NCI-H748 treated with DMSO at 0.1 percent for 48 hours (cell line): ENCODE measurements at regions not wholly inside any gene's neighbourhood (a gene's known extent, or its start where the extent isn't known, plus 50 kb on each side); places are given as distances from the start of the nearest gene placed in this dataset.

Experiments
- DNase-seq: peaks from one replicate; lab custom pipeline; 2025; lab: John Stamatoyannopoulos, UW

DNA sequence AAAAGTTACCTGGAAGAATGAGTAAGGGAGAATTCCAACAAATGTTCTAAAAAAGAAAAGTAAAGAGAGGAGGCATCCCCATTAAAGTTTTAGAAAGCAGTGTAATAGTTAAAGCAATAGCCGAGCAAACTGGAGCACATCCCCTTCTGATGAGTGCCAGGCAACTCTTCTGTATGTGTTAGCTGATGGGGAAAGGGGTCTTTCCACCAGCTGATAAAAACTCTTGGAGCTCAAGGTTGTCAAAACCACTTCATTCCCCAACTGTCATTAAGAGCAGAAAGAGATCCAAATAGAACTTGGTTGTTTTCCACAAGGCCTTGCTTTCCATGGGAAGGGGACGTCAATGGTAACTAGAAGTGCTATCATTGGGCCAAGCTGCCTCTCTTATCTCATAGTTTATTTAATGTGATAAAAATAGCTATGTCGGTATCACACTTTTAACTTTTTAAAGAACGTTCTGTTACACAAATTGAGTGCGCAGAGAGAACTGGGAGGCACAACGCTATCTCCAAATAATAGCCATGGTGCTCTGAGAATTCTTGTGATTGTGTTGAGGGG, 116.9 kb downstream of the POLR2M start:
- DNase-seq = no peak

GRCh38 chr15:57824186-57824585, 117.7 kb downstream of the POLR2M start:
- no peak for DNase-seq

DNA sequence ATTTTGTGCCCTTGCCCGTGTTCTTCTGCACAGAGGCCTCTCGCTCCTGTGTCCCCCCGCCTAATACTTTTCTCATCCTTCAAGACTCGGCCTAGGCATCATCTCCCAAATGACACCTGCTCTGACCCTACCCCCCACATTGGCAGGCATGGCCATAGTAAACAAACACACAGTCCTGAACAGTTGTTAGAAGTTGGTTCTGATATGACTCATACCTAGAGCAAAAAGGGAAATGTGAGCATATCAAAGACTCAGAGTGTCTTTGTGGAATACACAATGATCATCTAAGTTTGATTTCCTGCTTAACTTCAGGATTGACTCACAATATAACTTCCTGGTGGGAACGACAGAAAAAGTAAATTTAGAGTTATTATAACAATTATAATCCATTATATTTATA, 120.5 kb downstream of the POLR2M start:
- DNase-seq = no peak

DNA sequence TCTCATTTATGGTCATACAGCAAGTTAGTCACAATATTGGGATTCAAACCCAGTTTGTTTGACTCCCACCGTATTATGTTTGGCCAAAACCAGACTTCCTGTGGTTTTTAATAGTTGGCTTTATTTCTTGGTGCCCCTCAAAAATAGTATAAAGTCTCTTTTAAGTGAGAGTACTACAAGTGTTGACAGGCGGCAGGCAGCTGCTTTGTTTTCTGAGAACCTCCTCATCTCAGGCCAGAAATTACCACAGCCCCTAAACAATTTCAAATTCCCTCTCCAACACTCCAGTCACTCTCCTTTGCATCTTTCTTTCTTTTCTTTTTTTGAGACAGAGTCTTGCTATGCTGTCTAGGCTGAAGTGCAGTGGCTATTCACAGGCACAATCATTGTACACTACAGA, 121.5 kb downstream of the POLR2M start:
- DNase-seq = no peak

- no peak for DNase-seq
These were observed 125.7 kb downstream of the POLR2M start for GRCh38 chr15:57832183-57832582.

DNA sequence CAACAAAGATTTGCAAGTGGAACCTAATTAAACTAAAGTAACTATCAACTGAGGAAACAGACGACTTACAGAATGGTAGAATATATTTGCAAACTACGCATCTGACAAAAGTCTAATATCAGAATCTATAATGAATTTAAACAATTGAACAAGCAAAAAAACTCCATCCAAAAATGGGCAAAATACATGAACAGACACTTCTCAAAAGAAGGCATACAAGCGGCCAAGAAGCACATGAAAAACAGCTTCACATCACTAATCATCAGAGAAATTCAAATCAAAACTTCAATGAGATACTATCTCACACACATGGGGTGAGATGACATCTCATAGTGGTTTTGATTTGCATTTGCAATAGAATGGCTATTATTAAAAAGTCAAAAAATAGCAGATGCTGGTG, 128.6 kb downstream of the POLR2M start:
- no peak for DNase-seq

GRCh38 chr15:57849317-57849716, 142.8 kb downstream of the POLR2M start:
- DNase-seq = no peak

DNA sequence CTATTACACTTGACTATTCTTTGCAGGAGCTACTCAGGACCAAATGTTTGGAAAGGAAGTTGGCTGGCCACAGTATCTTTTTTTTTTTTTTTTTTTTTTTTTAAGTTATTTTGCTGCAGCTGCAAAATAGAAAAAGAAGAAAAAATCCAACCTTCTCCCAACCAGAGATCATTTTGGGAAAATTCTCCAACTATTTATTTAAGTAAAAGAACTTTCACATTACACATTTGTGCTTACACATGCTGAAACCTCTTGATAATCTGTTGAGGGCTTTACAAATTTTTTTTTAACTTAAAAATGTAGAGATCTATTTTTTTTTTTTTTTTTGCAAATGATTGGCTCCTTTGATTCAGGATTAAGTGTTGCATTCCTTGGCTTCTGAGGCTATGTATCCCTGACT, 148.0 kb downstream of the POLR2M start:
- no peak for DNase-seq

DNA sequence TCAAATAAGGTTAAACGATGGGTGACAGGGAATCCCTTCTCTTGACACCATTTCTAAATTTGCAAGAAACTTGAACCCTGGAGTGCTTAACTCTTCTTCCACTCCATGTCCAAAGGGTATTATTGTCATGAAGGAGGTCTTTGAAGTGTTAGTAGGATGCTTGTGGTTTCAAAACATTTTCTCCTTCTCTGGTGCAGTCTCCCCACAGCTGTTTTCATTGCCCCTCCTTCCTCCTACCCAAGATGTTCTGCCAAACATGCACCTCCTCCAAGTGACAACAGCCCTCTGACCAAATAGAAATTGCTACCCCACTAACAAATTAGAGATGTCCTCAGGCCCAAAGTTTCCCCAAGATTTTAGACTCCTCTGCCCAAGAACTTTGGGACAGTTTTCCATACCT, 151.4 kb downstream of the POLR2M start:
- DNase-seq = no peak

DNA sequence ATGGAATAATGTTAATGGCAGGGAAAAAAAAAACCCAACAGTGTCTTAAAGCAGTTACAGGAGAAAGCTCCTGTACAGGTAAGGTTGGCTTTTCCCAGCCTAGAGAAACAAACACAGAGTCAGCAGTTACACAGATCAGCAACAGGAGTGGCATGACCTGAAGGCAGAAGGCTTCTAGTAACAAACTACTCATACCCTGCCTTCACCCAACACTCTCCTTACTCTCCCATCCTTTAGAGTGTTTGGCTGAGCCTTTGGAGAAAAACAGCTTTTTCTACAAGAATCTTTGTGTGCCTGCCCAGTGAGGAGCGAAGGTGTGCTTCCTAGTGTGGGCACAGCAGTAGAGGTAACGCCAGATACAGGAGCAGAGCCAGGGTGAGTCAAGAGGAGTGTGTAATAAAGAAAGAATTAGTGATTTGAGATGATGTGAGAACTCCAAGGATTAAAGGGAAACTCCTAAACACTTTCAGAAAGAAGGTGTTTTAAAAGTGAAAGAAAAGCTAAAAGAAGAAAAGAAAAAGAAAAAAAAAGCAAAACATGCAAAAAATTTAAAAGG, 152.7 kb downstream of the POLR2M start:
- no peak for DNase-seq

DNA sequence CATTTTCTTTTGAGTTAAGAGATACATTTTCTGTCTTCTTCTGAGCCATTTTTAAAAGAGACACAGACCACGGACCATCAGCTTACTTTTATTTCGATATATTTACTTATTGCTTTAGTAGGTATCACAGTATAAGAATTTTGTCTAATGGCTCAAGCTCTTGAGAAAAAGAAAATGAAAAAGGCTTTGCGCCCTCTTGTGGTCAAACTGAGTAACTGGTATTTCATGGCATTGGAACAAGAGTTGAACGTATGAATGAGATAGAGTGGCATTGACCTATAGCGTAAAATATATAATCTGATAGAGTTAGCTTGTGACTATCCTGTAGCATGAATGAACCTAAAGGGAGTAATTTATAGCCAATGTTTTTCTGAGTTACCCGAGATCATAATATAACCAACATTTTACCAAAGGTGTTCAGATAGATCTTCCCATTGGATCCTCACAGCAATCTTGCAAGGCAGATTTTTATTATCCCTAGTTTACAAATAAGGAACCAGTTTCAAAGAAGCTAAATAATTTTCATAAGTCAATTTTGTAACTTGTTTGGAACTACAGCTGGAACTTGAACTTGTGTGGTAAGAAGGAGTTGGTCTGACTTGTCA, 154.6 kb downstream of the POLR2M start:
- peak; percentile 22 for DNase-seq

GRCh38 chr15:57861815-57862586, 155.5 kb downstream of the POLR2M start:
- no peak for DNase-seq

- DNase-seq = no peak
These were observed 156.2 kb downstream of the POLR2M start for GRCh38 chr15:57862761-57863160.

GRCh38 chr15:57865294-57865693, 158.8 kb downstream of the POLR2M start:
- no peak for DNase-seq

- peak; percentile 12 for DNase-seq
These were observed 159.7 kb downstream of the POLR2M start for GRCh38 chr15:57866149-57866736.

DNA sequence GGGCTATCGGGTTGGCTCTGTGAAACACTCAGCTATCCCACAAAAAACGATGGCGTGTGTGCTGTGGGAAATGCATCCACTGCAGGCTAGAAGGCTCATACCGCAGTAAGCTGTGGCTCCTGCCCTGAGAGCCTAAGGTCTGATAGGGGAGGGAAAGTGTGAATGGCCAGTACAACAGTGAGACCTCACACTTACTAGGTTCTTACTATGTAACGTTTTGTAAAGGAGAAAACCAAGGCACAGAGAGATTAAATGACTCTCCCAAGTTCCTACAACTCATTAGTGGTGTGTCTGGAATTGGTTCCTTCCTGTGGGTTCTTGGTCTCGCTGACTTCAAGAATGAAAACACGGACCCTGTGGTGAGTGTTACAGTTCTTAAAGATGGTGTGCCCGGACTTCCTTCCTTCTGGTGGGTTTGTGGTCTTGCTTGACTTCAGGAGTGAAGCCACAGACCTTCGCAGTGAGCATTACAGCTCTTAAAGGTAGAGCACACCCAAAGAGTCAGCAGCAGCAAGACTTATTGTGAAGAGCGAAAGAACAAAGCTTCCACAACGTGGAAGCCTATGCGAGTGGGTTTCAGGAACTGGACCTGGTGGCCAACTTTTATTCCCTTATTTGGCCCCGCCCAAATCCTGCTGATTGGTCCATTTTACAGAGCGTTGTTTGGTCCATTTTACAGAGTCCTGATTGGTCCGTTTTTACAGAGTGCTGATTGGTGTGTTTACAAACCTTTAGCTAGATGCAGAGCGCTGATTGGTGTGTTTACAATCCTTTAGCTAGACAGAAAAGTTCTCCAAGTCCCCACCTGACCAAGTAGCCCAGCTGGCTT, 161.7 kb downstream of the POLR2M start:
- DNase-seq = no peak

- DNase-seq = no peak
These were observed 164.2 kb downstream of the POLR2M start for GRCh38 chr15:57870667-57871066.

- no peak for DNase-seq
These were observed 165.9 kb downstream of the POLR2M start for GRCh38 chr15:57872281-57873030.

DNA sequence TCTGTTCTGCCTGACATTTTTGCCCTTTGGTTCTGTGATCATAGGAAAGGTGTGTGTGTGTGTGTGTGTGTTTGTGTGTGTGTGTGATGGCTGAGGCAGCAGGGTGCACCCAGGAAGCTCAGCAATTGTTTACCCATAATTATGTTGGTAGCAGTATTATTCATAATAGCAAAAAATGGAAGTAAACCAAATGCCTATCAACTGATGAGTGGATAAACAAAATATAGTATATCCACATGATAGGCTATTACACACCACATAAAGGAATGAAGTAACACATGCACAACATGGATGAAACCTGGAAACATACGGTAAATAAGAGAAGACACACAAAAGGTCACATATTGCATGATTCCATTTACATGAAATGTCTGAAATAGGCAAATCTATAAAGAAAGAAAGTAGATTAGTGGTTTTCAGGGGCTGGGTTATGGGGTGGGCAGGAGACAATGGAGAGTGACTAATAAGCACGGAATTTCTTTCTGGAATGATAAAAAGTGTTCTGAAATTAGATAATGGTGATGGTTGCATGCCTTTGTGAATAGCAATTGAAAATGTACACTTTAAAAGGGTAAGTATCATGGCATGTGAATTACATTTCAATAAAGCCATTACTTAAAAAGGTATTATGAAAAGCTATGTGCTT, 167.2 kb downstream of the POLR2M start:
- no peak for DNase-seq

GRCh38 chr15:57875347-57875746, 168.8 kb downstream of the POLR2M start:
- no peak for DNase-seq

GRCh38 chr15:57878573-57878972, 172.1 kb downstream of the POLR2M start:
- no peak for DNase-seq
